ENCODE measurements at regions not wholly inside any gene's neighbourhood (a gene's known extent, or its start where the extent isn't known, plus 50 kb on each side); places are given as distances from the start of the nearest gene placed in this dataset.

DNA sequence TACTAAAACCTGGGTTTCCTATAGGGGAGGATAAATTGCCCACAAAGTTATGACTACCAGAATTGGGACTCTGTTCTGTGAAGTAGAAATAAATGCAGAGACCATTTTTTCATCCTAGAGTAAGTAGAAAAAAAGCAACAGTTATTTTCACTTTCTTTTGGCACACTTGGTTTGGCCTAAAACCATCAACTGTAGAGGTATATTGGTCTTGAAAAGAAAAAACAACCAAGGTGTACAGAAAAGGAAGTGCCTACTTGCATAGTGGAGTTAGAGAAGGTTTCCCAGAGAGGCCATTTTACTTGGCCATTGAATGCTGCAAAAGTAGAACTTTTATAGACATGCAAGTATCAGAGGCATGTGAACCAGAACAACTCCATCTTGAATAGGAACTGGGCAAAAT, 89.4 kb upstream of the TACR1 start:
- Histone ChIP-seq H3K4me3 (no peak overlapping the region), H3K27ac (no peak overlapping the region)
- DNase-seq (ENCODE audit: low spot score), result no peak
- TF ChIP-seq CTCF (IDR thresholded peaks at IDR 0.05), result no peak

DNA sequence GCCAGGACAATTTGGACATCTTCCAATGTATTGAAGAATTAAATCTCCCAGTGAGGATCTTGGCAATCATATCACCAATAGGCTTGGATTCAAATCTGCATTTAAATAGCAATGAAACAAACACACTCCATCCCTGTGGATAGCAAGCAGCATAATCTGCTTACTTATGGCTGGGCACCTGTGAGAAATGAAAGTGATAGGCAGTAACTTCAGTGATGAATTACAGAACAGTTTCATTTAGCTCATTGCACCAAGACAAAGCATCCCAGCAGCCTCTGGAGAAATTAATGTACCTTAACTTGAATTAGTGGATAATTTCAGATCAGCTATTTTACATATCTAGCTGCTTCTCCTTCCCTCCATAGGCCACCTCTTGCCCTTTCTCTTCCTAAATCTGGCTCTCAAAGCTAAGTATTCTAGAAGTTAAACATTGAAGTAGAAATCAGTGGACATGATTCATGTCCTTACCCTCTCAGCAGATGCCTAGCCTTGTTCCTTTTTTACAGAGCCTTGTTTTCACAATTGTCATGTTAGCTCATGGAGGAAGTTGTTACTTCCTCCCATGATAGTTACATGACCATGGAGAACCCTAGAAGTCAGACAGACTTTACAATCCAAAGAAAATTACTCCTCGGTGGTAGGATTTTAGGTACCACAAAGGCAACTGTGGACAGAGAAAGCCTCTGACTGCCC, 88.5 kb upstream of the TACR1 start:
- DNase-seq (ENCODE audit: low spot score), result no peak
- no peak overlapping the region for H3K27ac ChIP-seq
- H3K4me3 ChIP-seq, result no peak overlapping the region
- no peak for TF ChIP-seq CTCF (IDR thresholded peaks at IDR 0.05)

- no peak for DNase-seq (ENCODE audit: low spot score)
- no peak overlapping the region for H3K4me3 ChIP-seq
- no peak for TF ChIP-seq CTCF (IDR thresholded peaks at IDR 0.05)
- H3K27ac ChIP-seq, result no peak overlapping the region
Measured at GRCh38 chr2:75284345-75284744, 85.0 kb upstream of the TACR1 start.

DNA sequence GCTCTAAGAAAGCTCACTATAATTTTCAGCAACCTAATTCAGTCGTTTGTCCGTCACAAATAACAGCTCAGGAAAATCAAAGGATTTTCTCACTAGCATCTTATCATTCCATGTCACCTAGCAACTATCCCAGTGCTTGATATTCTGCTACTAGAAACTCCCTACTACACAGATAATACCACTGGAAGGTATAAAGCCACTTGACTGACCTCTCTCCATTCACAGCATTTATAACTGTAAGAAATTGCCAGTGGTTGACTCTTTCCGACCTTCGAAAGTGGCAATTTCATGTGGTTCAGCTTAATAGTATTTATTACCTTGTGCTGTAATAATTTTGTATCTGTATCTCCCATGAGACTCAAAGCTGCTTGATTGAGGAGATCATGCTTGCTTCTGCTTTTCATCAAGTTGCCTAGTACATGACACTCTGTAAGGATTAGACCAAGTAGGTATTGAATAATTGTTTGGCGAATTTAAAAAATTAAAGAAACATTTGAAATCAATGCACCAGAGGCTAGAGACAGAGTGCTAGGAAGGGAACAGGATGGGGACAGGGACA, 79.6 kb upstream of the TACR1 start:
- Histone ChIP-seq H3K27ac (no peak overlapping the region), H3K4me3 (no peak overlapping the region)
- TF ChIP-seq CTCF (IDR thresholded peaks at IDR 0.05), result no peak
- DNase-seq (ENCODE audit: low spot score), result no peak

DNA sequence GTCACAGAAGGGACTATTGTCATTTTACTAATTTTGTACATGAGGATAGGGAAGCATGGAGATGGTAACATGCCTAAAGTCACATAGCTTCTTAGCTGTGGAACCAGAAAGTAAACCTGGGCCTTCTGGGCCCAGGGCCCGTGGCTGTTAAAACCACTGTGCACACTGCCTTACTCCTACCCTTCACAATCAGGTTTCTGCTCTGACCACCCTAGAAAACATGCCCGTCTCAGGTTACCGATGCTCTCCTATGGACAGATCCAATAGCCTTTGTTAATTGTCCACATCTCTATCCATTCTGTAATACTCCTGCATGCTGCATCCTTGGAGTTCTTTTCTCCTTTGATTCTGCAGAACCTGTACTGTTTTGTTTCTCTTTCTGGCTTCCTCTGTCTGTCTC, 79.0 kb upstream of the TACR1 start:
- Histone ChIP-seq H3K27ac (no peak overlapping the region), H3K4me3 (no peak overlapping the region)
- no peak for DNase-seq (ENCODE audit: low spot score)
- no peak for TF ChIP-seq CTCF (IDR thresholded peaks at IDR 0.05)

GRCh38 chr2:75277111-75277510, 77.8 kb upstream of the TACR1 start:
- no peak for TF ChIP-seq CTCF (IDR thresholded peaks at IDR 0.05)
- H3K27ac ChIP-seq, result no peak overlapping the region
- DNase-seq (ENCODE audit: low spot score), result no peak
- no peak overlapping the region for H3K4me3 ChIP-seq
